GM12864 (cell line): ENCODE measurements at regions not wholly inside any gene's neighbourhood (a gene's known extent, or its start where the extent isn't known, plus 50 kb on each side); places are given as distances from the start of the nearest gene placed in this dataset.
"Not testable (repeated sequence)": the region's sequence is repeated elsewhere in the genome, so short reads cannot be mapped to it uniquely, and the experiment has no call there.

Experiments
- DNase-seq: peaks from one replicate; pipeline ENCODE4 v3.0.0-alpha.2; 2011; ENCODE audit warnings: low read depth
- H3K4me3 ChIP-seq: 2 replicates; pipeline ENCODE4 v1.5.1; 2011; ENCODE audit warnings: mild to moderate bottlenecking, low read depth, low read length, control low read depth
- CTCF ChIP-seq: IDR thresholded peaks from 2 replicates; pipeline ENCODE4 v1.5.1; 2011; ENCODE audit warnings: low read depth, mild to moderate bottlenecking, moderate library complexity, low read length, control low read depth, inconsistent platforms; ENCODE audit errors: missing control alignments

- TF ChIP-seq CTCF, result no peak
- H3K4me3 ChIP-seq, result no peak overlapping the region
- DNase-seq, result no peak
These were observed 50.9 kb upstream of the WARS2 start for GRCh38 chr1:119191325-119191724.

- no peak for DNase-seq
- no peak overlapping the region for H3K4me3 ChIP-seq
- TF ChIP-seq CTCF, result no peak
These were observed 63.9 kb upstream of the WARS2 start for GRCh38 chr1:119204197-119204960.

GRCh38 chr1:119204961-119205357 is 64.5 kb upstream of the WARS2 start:
- H3K4me3 ChIP-seq, result no peak overlapping the region
- no peak for DNase-seq
- TF ChIP-seq CTCF, result no peak

GRCh38 chr1:119209061-119209460 is 68.6 kb upstream of the WARS2 start:
- DNase-seq, result no peak
- no peak for TF ChIP-seq CTCF
- H3K4me3 ChIP-seq, result no peak overlapping the region

GRCh38 chr1:119209596-119210295 is 69.3 kb upstream of the WARS2 start:
- TF ChIP-seq CTCF, result no peak
- DNase-seq, result no peak
- H3K4me3 ChIP-seq, result no peak overlapping the region

- DNase-seq, result no peak
- H3K4me3 ChIP-seq, result no peak overlapping the region
- TF ChIP-seq CTCF, result no peak
These were observed 69.8 kb upstream of the WARS2 start for GRCh38 chr1:119210296-119210649.

- not testable (repeated sequence) for DNase-seq, H3K4me3 ChIP-seq
These were observed 72.8 kb upstream of the WARS2 start for GRCh38 chr1:119213213-119213612.

- DNase-seq, H3K4me3 ChIP-seq: not testable (repeated sequence)
These were observed 74.5 kb upstream of the WARS2 start for GRCh38 chr1:119214961-119215360.
